H1 (cell line): ENCODE measurements at regions not wholly inside any gene's neighbourhood (a gene's known extent, or its start where the extent isn't known, plus 50 kb on each side); places are given as distances from the start of the nearest gene placed in this dataset.

Source experiments
- CTCF ChIA-PET: fragments of 300-600 bp; sonication (Branson Sonifier 250); formaldehyde crosslinking; loops from one replicate; lab custom pipeline; 2021; ENCODE audit not compliant: partially characterized antibody; lab: Charles Lee
- POLR2A ChIA-PET: fragments of 300-600 bp; sonication (Branson Sonifier 250); formaldehyde crosslinking; loops from one replicate; lab custom pipeline; 2021; ENCODE audit warnings: inconsistent platforms; ENCODE audit not compliant: partially characterized antibody; lab: Charles Lee
- DNase-seq, 2 experiments: peaks; one replicate each; pipeline versions ENCODE4 v3.0.0 to v3.0.0-alpha.2; 2010 to 2022; ENCODE audit warnings: low spot score in 2 of 2, low read depth in 1 of 2, mixed read lengths in 1 of 2
- FAIRE-seq: peaks from 2 replicates; lab custom pipeline; 2011; peaks lifted over from hg19 to GRCh38; lab: Jason Lieb, UNC
- H2AFZ ChIP-seq: 2 replicates; pipeline ENCODE4 v1.8.1; 2012; ENCODE audit warnings: low read length, inconsistent platforms
- H2AK5ac ChIP-seq: 2 replicates; pipeline ENCODE4 v1.6.1; 2013; ENCODE audit warnings: low read depth, low read length
- H2BK120ac ChIP-seq: replicated peaks from 2 replicates; pipeline ENCODE3; 2013; ENCODE audit warnings: low read depth, low read length, inconsistent platforms
- H2BK12ac ChIP-seq: 2 replicates; pipeline ENCODE4 v1.6.1; 2013; ENCODE audit warnings: low read depth, low read length
- H2BK15ac ChIP-seq: 2 replicates; pipeline ENCODE4 v1.6.1; 2013; ENCODE audit warnings: low read length
- H2BK20ac ChIP-seq: 2 replicates; pipeline ENCODE4 v1.6.1; 2013; ENCODE audit warnings: low read length
- H2BK5ac ChIP-seq: 2 replicates; pipeline ENCODE4 v1.6.1; 2013; ENCODE audit warnings: low read depth, low read length
- H3K14ac ChIP-seq: 2 replicates; pipeline ENCODE4 v1.6.1; 2013; ENCODE audit warnings: inconsistent platforms; ENCODE audit not compliant: insufficient read length
- H3K18ac ChIP-seq: 2 replicates; pipeline ENCODE4 v1.6.1; 2013; ENCODE audit warnings: low read length; ENCODE audit errors: extremely low read depth
- H3K23ac ChIP-seq: 2 replicates; pipeline ENCODE4 v1.6.1; 2013; ENCODE audit warnings: inconsistent platforms; ENCODE audit not compliant: insufficient read length
- H3K23me2 ChIP-seq: 2 replicates; pipeline ENCODE4 v1.6.1; 2013; ENCODE audit warnings: low read depth, low read length
- H3K27ac ChIP-seq: 2 replicates; pipeline ENCODE4 v1.6.1; 2011; ENCODE audit warnings: low read depth, low read length, inconsistent platforms
- H3K27me3 ChIP-seq, 4 experiments: replicated peaks in 1 of 4; 1 replicate in 1 of 4; 2 replicates in 3 of 4; pipeline versions ENCODE4 v1.6.1 to v1.8.1; 2011 to 2013; ENCODE audit warnings: low read length in 3 of 4, mild to moderate bottlenecking in 3 of 4, inconsistent platforms in 2 of 4, mixed read lengths in 2 of 4, moderate library complexity in 1 of 4; ENCODE audit not compliant: control insufficient read depth in 3 of 4, insufficient read depth in 3 of 4; ENCODE audit errors: extremely low read depth in 1 of 4
- H3K36me3 ChIP-seq, 4 experiments: 2 replicates each; pipeline versions ENCODE4 v1.6.1 to v1.8.1; 2011 to 2013; ENCODE audit warnings: mild to moderate bottlenecking in 4 of 4, low read length in 3 of 4, moderate library complexity in 2 of 4, control low read depth in 1 of 4, inconsistent platforms in 1 of 4; ENCODE audit not compliant: insufficient read depth in 4 of 4, control insufficient read depth in 2 of 4
- H3K4ac ChIP-seq: replicated peaks from 2 replicates; pipeline ENCODE3; 2013; ENCODE audit warnings: low read length, low read depth, mixed read lengths, inconsistent platforms; ENCODE audit not compliant: insufficient read length
- H3K4me1 ChIP-seq, 4 experiments: replicated peaks in 1 of 4; 1 replicate in 1 of 4; 2 replicates in 3 of 4; pipeline versions ENCODE4 v1.6.1 to v1.8.1; 2011 to 2013; ENCODE audit warnings: low read length in 3 of 4, inconsistent platforms in 2 of 4, mixed read lengths in 1 of 4; ENCODE audit not compliant: insufficient read depth in 4 of 4, control insufficient read depth in 3 of 4
- H3K4me2 ChIP-seq, 2 experiments: 2 replicates each; pipeline versions ENCODE4 v1.6.1 to v1.8.1; 2011 to 2013; ENCODE audit warnings: low read depth in 2 of 2, low read length in 2 of 2, control low read depth in 1 of 2, inconsistent platforms in 1 of 2, mild to moderate bottlenecking in 1 of 2; ENCODE audit not compliant: insufficient read depth in 1 of 2
- H3K4me3 ChIP-seq, 4 experiments: fragments of 200-600, 300-600 bp in 1 of 4; sonication (generic), shearing (Covaris generic), sonication (Bioruptor Twin) in 1 of 4; 2 replicates each; pipeline versions ENCODE4 v1.5.1 to v1.8.1; 2011 to 2016; ENCODE audit warnings: low read length in 4 of 4, low read depth in 3 of 4, control low read depth in 2 of 4, inconsistent platforms in 2 of 4, mild to moderate bottlenecking in 2 of 4, mixed read lengths in 1 of 4, moderate library complexity in 1 of 4; ENCODE audit not compliant: insufficient read depth in 2 of 4; ENCODE audit errors: extremely low read depth in 1 of 4
- H3K56ac ChIP-seq: replicated peaks from 2 replicates; pipeline ENCODE3; 2013; ENCODE audit warnings: low read depth, mild to moderate bottlenecking, mixed read lengths, low read length, inconsistent platforms; ENCODE audit not compliant: insufficient read length
- H3K79me1 ChIP-seq: 2 replicates; pipeline ENCODE4 v1.6.1; 2013; ENCODE audit warnings: low read depth, low read length, control low read depth
- H3K79me2 ChIP-seq, 2 experiments: 2 replicates each; pipeline versions ENCODE4 v1.6.1 to v1.8.1; 2012 to 2013; ENCODE audit warnings: low read length in 2 of 2, mild to moderate bottlenecking in 2 of 2, inconsistent platforms in 1 of 2; ENCODE audit not compliant: insufficient read depth in 2 of 2, control insufficient read depth in 1 of 2
- H3K9ac ChIP-seq, 4 experiments: replicated peaks in 1 of 4; 1 replicate in 1 of 4; 2 replicates in 3 of 4; pipeline versions ENCODE4 v1.6.1 to v1.8.1; 2011 to 2013; ENCODE audit warnings: low read depth in 3 of 4, low read length in 3 of 4, control low read depth in 2 of 4, mild to moderate bottlenecking in 2 of 4, moderate library complexity in 2 of 4, inconsistent platforms in 1 of 4; ENCODE audit errors: extremely low read depth in 1 of 4
- H3K9me3 ChIP-seq, 2 experiments: 2 replicates each; pipeline versions ENCODE4 v1.6.1 to v1.8.1; 2012 to 2013; ENCODE audit warnings: mild to moderate bottlenecking in 2 of 2, moderate library complexity in 2 of 2, control low read depth in 1 of 2, inconsistent platforms in 1 of 2, low read depth in 1 of 2, low read length in 1 of 2, mixed read lengths in 1 of 2; ENCODE audit not compliant: insufficient read depth in 2 of 2
- H4K20me1 ChIP-seq, 2 experiments: replicated peaks in 1 of 2; 2 replicates each; pipeline versions ENCODE3 to v1.8.1; 2011 to 2013; ENCODE audit warnings: inconsistent platforms in 2 of 2, low read length in 2 of 2, mild to moderate bottlenecking in 1 of 2; ENCODE audit not compliant: insufficient read depth in 2 of 2, control insufficient read depth in 1 of 2
- H4K5ac ChIP-seq: 2 replicates; pipeline ENCODE4 v1.6.1; 2013; ENCODE audit warnings: low read length, low read depth, mixed read lengths, inconsistent platforms; ENCODE audit not compliant: insufficient read length
- H4K8ac ChIP-seq: 2 replicates; pipeline ENCODE4 v1.8.0; 2013; ENCODE audit warnings: mild to moderate bottlenecking, moderate library complexity, low read length, inconsistent platforms; ENCODE audit not compliant: insufficient read depth; ENCODE audit errors: extremely low read depth
- H4K91ac ChIP-seq: replicated peaks from 2 replicates; pipeline ENCODE3; 2013; ENCODE audit warnings: low read length, mixed read lengths, inconsistent platforms; ENCODE audit not compliant: insufficient read length
- BRCA1 ChIP-seq: IDR thresholded peaks from 2 replicates; pipeline ENCODE4 v1.6.1; 2012; ENCODE audit warnings: low read depth, low read length, improper control_type of control experiment
- POLR2AphosphoS5 ChIP-seq: IDR thresholded peaks from 2 replicates; pipeline ENCODE4 v1.6.1; 2011; ENCODE audit warnings: low read depth, low read length
- TAF1 ChIP-seq: IDR thresholded peaks from 2 replicates; pipeline ENCODE4 v1.6.1; 2011; ENCODE audit warnings: mild to moderate bottlenecking, low read depth, low read length
- WGBS, 2 experiments: shearing (Covaris generic) in 1 of 2; methylation state at CpG; one replicate each; pipeline versions ENCODE4 v1.1.6 to v1.1.7; 2013 to 2015; ENCODE audit warnings: low lambda C conversion rate in 2 of 2, mixed read lengths in 2 of 2, inconsistent platforms in 1 of 2, low coverage in 1 of 2, missing lambda C conversion rate in 1 of 2; ENCODE audit not compliant: insufficient replicate concordance in 2 of 2, insufficient coverage in 1 of 2, insufficient read length in 1 of 2; ENCODE audit errors: extremely low coverage in 1 of 2, missing lambda C conversion rate in 1 of 2; 5-methylcytosine and 5-hydroxymethylcytosine counted together

- POLR2A ChIA-PET, result no interaction called here
- Histone ChIP-seq H2AK5ac (no peak overlapping the region), H2BK15ac (no peak overlapping the region), H4K91ac (no peak overlapping the region), H2BK12ac (no peak overlapping the region), H4K5ac (no peak overlapping the region), H2BK5ac (no peak overlapping the region), H4K8ac (no peak overlapping the region), H3K23me2 (no peaks in the 10 kb centered on the region), H3K4me3 (no peak overlapping the region), H3K14ac (no peak overlapping the region), H3K4me2 (no peak overlapping the region), H3K23ac (no peak overlapping the region), H3K18ac (no peak overlapping the region), H3K27me3 (no peaks in the 10 kb centered on the region), H3K79me2 (no peaks in the 10 kb centered on the region), H3K4me1 (peaks cover 0 to 4% (median 0%) of the 10 kb centered on the region in 4 experiments; a peak in 1 of 7 replicates), H3K9ac (no peak overlapping the region), H2BK120ac (no peak overlapping the region), H3K79me1 (no peaks in the 10 kb centered on the region), H2BK20ac (no peak overlapping the region), H3K4ac (no peak overlapping the region), H3K56ac (no peak overlapping the region), H3K9me3 (no peaks in the 10 kb centered on the region), H4K20me1 (no peaks in the 10 kb centered on the region), H3K36me3 (no peaks in the 10 kb centered on the region), H2AFZ (no peak overlapping the region), H3K27ac (no peak overlapping the region)
- CTCF ChIA-PET, result interaction anchor here (0.6 to 1.6 kb wide), 2 partner anchors 12 to 38 kb away, joined by 3 to 4 read pairs; no protein-coding TSS in a partner anchor
- WGBS, 2 experiments, result 100% methylated on average over 1 of the region's 1 CpG; no CpG with 5 or more reads in 1 of the 2 experiments
- FAIRE-seq, result no peak
- no peak for DNase-seq
- TF ChIP-seq TAF1 (no peak), BRCA1 (no peak), POLR2AphosphoS5 (no peak)
Measured at GRCh38 chr2:149741646-149742045, 154.1 kb upstream of the MMADHC start.
